ENCODE measurements at regions not wholly inside any gene's neighbourhood (a gene's known extent, or its start where the extent isn't known, plus 50 kb on each side); places are given as distances from the start of the nearest gene placed in this dataset.

GRCh38 chr20:22418738-22419137 is 165.6 kb downstream of the FOXA2 start:
- H3K36me3 Mint-ChIP-seq (ENCODE audit: insufficient read depth, unreplicated experiment), result no peaks in the 10 kb centered on the region
- CTCF ChIA-PET, result interaction anchor here (0.6 to 1.3 kb wide), 4 partner anchors 15 to 1642 kb away, joined by 3 to 6 read pairs (median 4); no protein-coding TSS in a partner anchor
- intact Hi-C loops (cut with micrococcal nuclease), result no loop called here
- POLR2A ChIA-PET, result interaction anchor here (2.6 kb wide), 1 partner anchor 14 kb away, joined by 11 read pairs; no protein-coding TSS in a partner anchor
- no peak for TF ChIP-seq CTCF (IDR thresholded peaks at IDR 0.05; ENCODE audit: unreplicated experiment)
- peak; percentile 18 for DNase-seq (ENCODE audit: unreplicated experiment)
- no peak overlapping the region for H3K27ac Mint-ChIP-seq (ENCODE audit: low read depth, unreplicated experiment)
- H3K9me3 Mint-ChIP-seq (ENCODE audit: unreplicated experiment), result no peaks in the 10 kb centered on the region
- no TSS peak for BruUV-seq (replicated peaks)
- no peak overlapping the region for H3K4me3 Mint-ChIP-seq (ENCODE audit: unreplicated experiment)
- no peaks in the 10 kb centered on the region for H3K27me3 Mint-ChIP-seq (ENCODE audit: insufficient read depth, unreplicated experiment)
- H3K4me1 Mint-ChIP-seq (ENCODE audit: insufficient read depth, unreplicated experiment), result no peaks in the 10 kb centered on the region

GRCh38 chr20:22414305-22414742 is 170.0 kb downstream of the FOXA2 start:
- Mint-ChIP-seq H3K27me3 (ENCODE audit: insufficient read depth, unreplicated experiment) (no peaks in the 10 kb centered on the region), H3K27ac (ENCODE audit: low read depth, unreplicated experiment) (no peak overlapping the region), H3K4me1 (ENCODE audit: insufficient read depth, unreplicated experiment) (peaks cover 7% of the 10 kb centered on the region), H3K4me3 (ENCODE audit: unreplicated experiment) (no peak overlapping the region), H3K9me3 (ENCODE audit: unreplicated experiment) (no peaks in the 10 kb centered on the region), H3K36me3 (ENCODE audit: insufficient read depth, unreplicated experiment) (no peaks in the 10 kb centered on the region)
- ChIA-PET POLR2A (no interaction called here), CTCF (interaction anchor here (0.6 to 1.8 kb wide), 3 partner anchors 39 to 496 kb away, joined by 3 to 6 read pairs (median 4); no protein-coding TSS in a partner anchor)
- intact Hi-C loops (cut with micrococcal nuclease), result no loop called here
- peak; percentile 36 for DNase-seq (ENCODE audit: unreplicated experiment)
- TF ChIP-seq CTCF (IDR thresholded peaks at IDR 0.05; ENCODE audit: unreplicated experiment), result no peak
- BruUV-seq (replicated peaks), result no TSS peak

- DNase-seq (ENCODE audit: unreplicated experiment), result no peak
- no peak for TF ChIP-seq CTCF (IDR thresholded peaks at IDR 0.05; ENCODE audit: unreplicated experiment)
- no peaks in the 10 kb centered on the region for H3K27me3 Mint-ChIP-seq (ENCODE audit: insufficient read depth, unreplicated experiment)
- peaks cover 7% of the 10 kb centered on the region for H3K4me1 Mint-ChIP-seq (ENCODE audit: insufficient read depth, unreplicated experiment)
- no peak overlapping the region for H3K27ac Mint-ChIP-seq (ENCODE audit: low read depth, unreplicated experiment)
- ChIA-PET POLR2A (interaction anchor here (0.7 kb wide), 1 partner anchor 18 kb away, joined by 3 read pairs; no protein-coding TSS in a partner anchor), CTCF (interaction anchor here (0.6 to 1.8 kb wide), 4 partner anchors 10 to 497 kb away, joined by 3 to 6 read pairs (median 4); no protein-coding TSS in a partner anchor)
- no peaks in the 10 kb centered on the region for H3K9me3 Mint-ChIP-seq (ENCODE audit: unreplicated experiment)
- no peaks in the 10 kb centered on the region for H3K36me3 Mint-ChIP-seq (ENCODE audit: insufficient read depth, unreplicated experiment)
- BruUV-seq (replicated peaks), result no TSS peak
- intact Hi-C loops (cut with micrococcal nuclease), result no loop called here
- H3K4me3 Mint-ChIP-seq (ENCODE audit: unreplicated experiment), result no peak overlapping the region
Observed at GRCh38 chr20:22412977-22413868, 171.1 kb downstream of the FOXA2 start.
